PC-9 (cell line): ENCODE measurements at regions not wholly inside any gene's neighbourhood (a gene's known extent, or its start where the extent isn't known, plus 50 kb on each side); places are given as distances from the start of the nearest gene placed in this dataset.

Experiments used
- EZH2 ChIP-seq: fragments of 200-600 bp; sonication (generic); IDR thresholded peaks from 2 replicates; pipeline ENCODE4 v1.8.0; 2017; ENCODE audit warnings: antibody characterized with exemption, low read depth
- TF ChIP-seq, protein P1 (sequence below): fragments of 200-600 bp; sonication (generic); conservative IDR thresholded peaks from 2 replicates; pipeline ENCODE4 v1.6.1; 2017; ENCODE audit warnings: mixed run types, antibody characterized with exemption, mild to moderate bottlenecking, moderate library complexity

DNA sequence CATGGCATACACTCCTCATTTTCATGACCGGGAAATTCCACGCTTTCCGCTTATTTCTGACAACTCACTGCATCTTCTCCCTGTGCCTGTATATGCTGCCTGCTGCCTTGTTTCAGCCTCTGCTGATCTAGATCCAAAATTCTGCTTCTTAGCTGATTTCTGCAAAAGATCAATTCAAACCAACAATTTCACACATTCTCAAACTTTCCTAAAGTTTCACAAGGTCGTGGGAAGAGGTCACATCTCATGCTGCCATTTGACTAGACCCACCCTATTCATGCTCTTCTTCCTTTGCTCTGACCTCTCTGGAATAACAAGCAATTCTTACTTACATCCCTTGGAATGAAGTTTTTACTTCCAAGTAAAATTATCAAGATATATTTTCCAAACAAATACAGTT, 84.5 kb downstream of the TMEM167A start:
- TF ChIP-seq, protein P1, sequence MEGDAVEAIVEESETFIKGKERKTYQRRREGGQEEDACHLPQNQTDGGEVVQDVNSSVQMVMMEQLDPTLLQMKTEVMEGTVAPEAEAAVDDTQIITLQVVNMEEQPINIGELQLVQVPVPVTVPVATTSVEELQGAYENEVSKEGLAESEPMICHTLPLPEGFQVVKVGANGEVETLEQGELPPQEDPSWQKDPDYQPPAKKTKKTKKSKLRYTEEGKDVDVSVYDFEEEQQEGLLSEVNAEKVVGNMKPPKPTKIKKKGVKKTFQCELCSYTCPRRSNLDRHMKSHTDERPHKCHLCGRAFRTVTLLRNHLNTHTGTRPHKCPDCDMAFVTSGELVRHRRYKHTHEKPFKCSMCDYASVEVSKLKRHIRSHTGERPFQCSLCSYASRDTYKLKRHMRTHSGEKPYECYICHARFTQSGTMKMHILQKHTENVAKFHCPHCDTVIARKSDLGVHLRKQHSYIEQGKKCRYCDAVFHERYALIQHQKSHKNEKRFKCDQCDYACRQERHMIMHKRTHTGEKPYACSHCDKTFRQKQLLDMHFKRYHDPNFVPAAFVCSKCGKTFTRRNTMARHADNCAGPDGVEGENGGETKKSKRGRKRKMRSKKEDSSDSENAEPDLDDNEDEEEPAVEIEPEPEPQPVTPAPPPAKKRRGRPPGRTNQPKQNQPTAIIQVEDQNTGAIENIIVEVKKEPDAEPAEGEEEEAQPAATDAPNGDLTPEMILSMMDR = no peak
- TF ChIP-seq EZH2 = no peak
